Neural progenitor cell (in vitro differentiated cells): ENCODE measurements at regions not wholly inside any gene's neighbourhood (a gene's known extent, or its start where the extent isn't known, plus 50 kb on each side); places are given as distances from the start of the nearest gene placed in this dataset.

Source experiments
- DNase-seq: peaks from one replicate; pipeline ENCODE4 v3.0.0-alpha.2; 2016; ENCODE audit warnings: low spot score
- H2AFZ ChIP-seq: fragments of 200-600 bp; sonication (generic); replicated peaks from 2 replicates; pipeline ENCODE4 v1.6.1; 2016; ENCODE audit warnings: antibody characterized with exemption
- H3F3A ChIP-seq: fragments of 200-600 bp; sonication (generic); 2 replicates; pipeline ENCODE4 v1.6.1; 2016; ENCODE audit warnings: antibody characterized with exemption, low read depth
- H3K27ac ChIP-seq: fragments of 200-600 bp; sonication (generic); 2 replicates; pipeline ENCODE4 v1.5.1; 2016; ENCODE audit warnings: mild to moderate bottlenecking
- H3K27me3 ChIP-seq: fragments of 200-600 bp; sonication (generic); 2 replicates; pipeline ENCODE4 v1.6.1; 2016; ENCODE audit warnings: mild to moderate bottlenecking, moderate library complexity
- H3K36me3 ChIP-seq: fragments of 200-600 bp; sonication (generic); 2 replicates; pipeline ENCODE4 v1.5.1; 2016
- H3K4me1 ChIP-seq: fragments of 200-600 bp; sonication (generic); 2 replicates; pipeline ENCODE4 v1.6.1; 2016; ENCODE audit warnings: mixed run types
- H3K4me2 ChIP-seq: fragments of 200-600 bp; sonication (generic); 2 replicates; pipeline ENCODE4 v1.6.1; 2016
- H3K4me3 ChIP-seq: fragments of 200-600 bp; sonication (generic); 2 replicates; pipeline ENCODE4 v1.5.1; 2016
- H3K79me2 ChIP-seq: fragments of 200-600 bp; sonication (generic); 2 replicates; pipeline ENCODE4 v1.6.1; 2016; ENCODE audit warnings: low read depth
- H3K9ac ChIP-seq: fragments of 200-600 bp; sonication (generic); 2 replicates; pipeline ENCODE4 v1.6.1; 2016
- H3K9me3 ChIP-seq: fragments of 200-600 bp; sonication (generic); 2 replicates; pipeline ENCODE4 v1.5.1; 2016; ENCODE audit warnings: low read depth
- H4K20me1 ChIP-seq: fragments of 200-600 bp; sonication (generic); 2 replicates; pipeline ENCODE4 v1.6.1; 2016; ENCODE audit warnings: low read depth
- H3K27ac Mint-ChIP-seq: 3 replicates; pipeline ENCODE4 v1.8.0; 2021; ENCODE audit warnings: mixed read lengths
- H3K27me3 Mint-ChIP-seq: 2 replicates; pipeline ENCODE4 v1.8.0; 2022; ENCODE audit warnings: low read depth, mild to moderate bottlenecking, inconsistent platforms, moderate library complexity, mixed read lengths; ENCODE audit not compliant: insufficient read depth
- H3K36me3 Mint-ChIP-seq: 3 replicates; pipeline ENCODE4 v1.8.0; 2021; ENCODE audit warnings: mixed read lengths
- H3K4me1 Mint-ChIP-seq: 3 replicates; pipeline ENCODE4 v1.8.0; 2021; ENCODE audit warnings: mixed read lengths
- H3K4me3 Mint-ChIP-seq: 3 replicates; pipeline ENCODE4 v1.8.0; 2021; ENCODE audit warnings: mild to moderate bottlenecking, moderate library complexity, mixed read lengths
- H3K9me3 Mint-ChIP-seq: 3 replicates; pipeline ENCODE4 v1.8.0; 2020; ENCODE audit warnings: mixed read lengths
- EZH2 ChIP-seq: fragments of 200-600 bp; sonication (generic); IDR thresholded peaks from 2 replicates; pipeline ENCODE4 v1.6.1; 2017; ENCODE audit warnings: antibody characterized with exemption, mild to moderate bottlenecking, moderate library complexity
- EZH2phosphoT487 ChIP-seq: fragments of 200-600 bp; sonication (generic); IDR thresholded peaks from 2 replicates; pipeline ENCODE4 v1.6.1; 2017; ENCODE audit warnings: antibody characterized with exemption
- TF ChIP-seq, protein P1 (sequence below): fragments of 200-600 bp; sonication (generic); IDR thresholded peaks from 2 replicates; pipeline ENCODE4 v1.5.1; 2017; ENCODE audit warnings: antibody characterized with exemption, mild to moderate bottlenecking

- TF ChIP-seq EZH2phosphoT487 (no peak), EZH2 (no peak)
- TF ChIP-seq, protein P1, sequence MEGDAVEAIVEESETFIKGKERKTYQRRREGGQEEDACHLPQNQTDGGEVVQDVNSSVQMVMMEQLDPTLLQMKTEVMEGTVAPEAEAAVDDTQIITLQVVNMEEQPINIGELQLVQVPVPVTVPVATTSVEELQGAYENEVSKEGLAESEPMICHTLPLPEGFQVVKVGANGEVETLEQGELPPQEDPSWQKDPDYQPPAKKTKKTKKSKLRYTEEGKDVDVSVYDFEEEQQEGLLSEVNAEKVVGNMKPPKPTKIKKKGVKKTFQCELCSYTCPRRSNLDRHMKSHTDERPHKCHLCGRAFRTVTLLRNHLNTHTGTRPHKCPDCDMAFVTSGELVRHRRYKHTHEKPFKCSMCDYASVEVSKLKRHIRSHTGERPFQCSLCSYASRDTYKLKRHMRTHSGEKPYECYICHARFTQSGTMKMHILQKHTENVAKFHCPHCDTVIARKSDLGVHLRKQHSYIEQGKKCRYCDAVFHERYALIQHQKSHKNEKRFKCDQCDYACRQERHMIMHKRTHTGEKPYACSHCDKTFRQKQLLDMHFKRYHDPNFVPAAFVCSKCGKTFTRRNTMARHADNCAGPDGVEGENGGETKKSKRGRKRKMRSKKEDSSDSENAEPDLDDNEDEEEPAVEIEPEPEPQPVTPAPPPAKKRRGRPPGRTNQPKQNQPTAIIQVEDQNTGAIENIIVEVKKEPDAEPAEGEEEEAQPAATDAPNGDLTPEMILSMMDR = no peak
- Histone ChIP-seq H3F3A (no peaks in the 10 kb centered on the region), H3K4me2 (no peak overlapping the region), H3K9ac (no peak overlapping the region), H3K4me3 (no peak overlapping the region), H4K20me1 (no peaks in the 10 kb centered on the region), H3K27ac (no peak overlapping the region), H3K36me3 (no peaks in the 10 kb centered on the region), H2AFZ (no peak overlapping the region), H3K4me1 (no peaks in the 10 kb centered on the region), H3K27me3 (no peaks in the 10 kb centered on the region), H3K79me2 (no peaks in the 10 kb centered on the region), H3K9me3 (no peaks in the 10 kb centered on the region)
- peaks cover 27% of the 10 kb centered on the region for H3K4me1 Mint-ChIP-seq
- H3K36me3 Mint-ChIP-seq = no peaks in the 10 kb centered on the region
- H3K4me3 Mint-ChIP-seq = no peak overlapping the region
- peaks cover 2% of the 10 kb centered on the region for H3K9me3 Mint-ChIP-seq
- no peak overlapping the region for H3K27ac Mint-ChIP-seq
- DNase-seq = no peak
- no peaks in the 10 kb centered on the region for H3K27me3 Mint-ChIP-seq
These were observed 151.2 kb upstream of the ARRDC3 start for GRCh38 chr5:91534332-91534731.

GRCh38 chr5:91532779-91533178, 149.7 kb upstream of the ARRDC3 start:
- H4K20me1 ChIP-seq = no peaks in the 10 kb centered on the region
- no peak overlapping the region for H3K27ac Mint-ChIP-seq
- H3K4me3 ChIP-seq = no peak overlapping the region
- no peak overlapping the region for H3K4me2 ChIP-seq
- no peaks in the 10 kb centered on the region for H3K36me3 ChIP-seq
- H3K79me2 ChIP-seq = no peaks in the 10 kb centered on the region
- H3K9me3 ChIP-seq = no peaks in the 10 kb centered on the region
- DNase-seq = no peak
- TF ChIP-seq EZH2 (no peak), EZH2phosphoT487 (no peak)
- TF ChIP-seq, protein P1 = no peak
- no peaks in the 10 kb centered on the region for H3F3A ChIP-seq
- no peaks in the 10 kb centered on the region for H3K27me3 Mint-ChIP-seq
- no peak overlapping the region for H3K27ac ChIP-seq
- H3K9ac ChIP-seq = no peak overlapping the region
- H3K4me3 Mint-ChIP-seq = no peak overlapping the region
- H3K36me3 Mint-ChIP-seq = no peaks in the 10 kb centered on the region
- no peaks in the 10 kb centered on the region for H3K27me3 ChIP-seq
- H2AFZ ChIP-seq = no peak overlapping the region
- H3K9me3 Mint-ChIP-seq = peaks cover 9% of the 10 kb centered on the region
- peaks cover 17% of the 10 kb centered on the region for H3K4me1 Mint-ChIP-seq
- H3K4me1 ChIP-seq = no peaks in the 10 kb centered on the region

- H3K4me3 ChIP-seq = no peak overlapping the region
- no peak overlapping the region for H3K9ac ChIP-seq
- no peaks in the 10 kb centered on the region for H3K9me3 ChIP-seq
- no peaks in the 10 kb centered on the region for H3K27me3 ChIP-seq
- no peaks in the 10 kb centered on the region for H3F3A ChIP-seq
- no peaks in the 10 kb centered on the region for H3K4me1 ChIP-seq
- no peak overlapping the region for H3K27ac Mint-ChIP-seq
- no peaks in the 10 kb centered on the region for H3K36me3 Mint-ChIP-seq
- no peak overlapping the region for H3K4me2 ChIP-seq
- peaks cover 9% of the 10 kb centered on the region for H3K9me3 Mint-ChIP-seq
- H3K36me3 ChIP-seq = no peaks in the 10 kb centered on the region
- no peaks in the 10 kb centered on the region for H4K20me1 ChIP-seq
- H3K27ac ChIP-seq = no peak overlapping the region
- no peaks in the 10 kb centered on the region for H3K27me3 Mint-ChIP-seq
- no peak for DNase-seq
- H2AFZ ChIP-seq = no peak overlapping the region
- H3K4me1 Mint-ChIP-seq = peaks cover 14% of the 10 kb centered on the region
- no peak overlapping the region for H3K4me3 Mint-ChIP-seq
- no peak for TF ChIP-seq EZH2phosphoT487
- no peak for TF ChIP-seq EZH2
- TF ChIP-seq, protein P1 = no peak
- H3K79me2 ChIP-seq = no peaks in the 10 kb centered on the region
These were observed 149.2 kb upstream of the ARRDC3 start for GRCh38 chr5:91532281-91532680.

- H3K4me2 ChIP-seq = no peak overlapping the region
- no peak overlapping the region for H3K9ac ChIP-seq
- H2AFZ ChIP-seq = no peak overlapping the region
- no peak for TF ChIP-seq EZH2
- TF ChIP-seq, protein P1 = no peak
- TF ChIP-seq EZH2phosphoT487 = no peak
- no peak overlapping the region for H3K27ac ChIP-seq
- H3K4me1 ChIP-seq = no peaks in the 10 kb centered on the region
- no peaks in the 10 kb centered on the region for H3K79me2 ChIP-seq
- no peaks in the 10 kb centered on the region for H3K36me3 Mint-ChIP-seq
- no peaks in the 10 kb centered on the region for H4K20me1 ChIP-seq
- H3K4me3 Mint-ChIP-seq = no peak overlapping the region
- no peaks in the 10 kb centered on the region for H3K4me1 Mint-ChIP-seq
- no peak overlapping the region for H3K4me3 ChIP-seq
- no peak for DNase-seq
- no peaks in the 10 kb centered on the region for H3K27me3 Mint-ChIP-seq
- H3F3A ChIP-seq = no peaks in the 10 kb centered on the region
- no peaks in the 10 kb centered on the region for H3K27me3 ChIP-seq
- no peaks in the 10 kb centered on the region for H3K9me3 ChIP-seq
- H3K9me3 Mint-ChIP-seq = peaks cover 9% of the 10 kb centered on the region
- no peaks in the 10 kb centered on the region for H3K36me3 ChIP-seq
- no peak overlapping the region for H3K27ac Mint-ChIP-seq
These were observed 145.7 kb upstream of the ARRDC3 start for GRCh38 chr5:91528831-91529230.
